ENCODE measurements at regions not wholly inside any gene's neighbourhood (a gene's known extent, or its start where the extent isn't known, plus 50 kb on each side); places are given as distances from the start of the nearest gene placed in this dataset.

- no peak for TF ChIP-seq POLR2AphosphoS5 (IDR thresholded peaks at IDR 0.05)
- TF ChIP-seq CTCF (IDR thresholded peaks at IDR 0.05) = no peak
Measured at GRCh38 chr4:129468624-129469023, 372.7 kb downstream of the C4orf33 start.
